IMR-90 (cell line): ENCODE measurements at regions not wholly inside any gene's neighbourhood (a gene's known extent, or its start where the extent isn't known, plus 50 kb on each side); places are given as distances from the start of the nearest gene placed in this dataset.

Source experiments
- ATAC-seq: fragments of 200-7000 bp; cut with Tn5 transposase; 2 replicates; pipeline ENCODE4 v1.9.1; 2020; ENCODE audit warnings: low read depth, mild to moderate bottlenecking, moderate library complexity
- BruUV-seq: library from RNA; stranded (reverse); fragments of 400-500 nt; replicated peaks from 2 replicates; lab custom pipeline; 2021; lab: Mats Ljungman, UMichigan
- CTCF ChIA-PET: fragments of 300-600 bp; formaldehyde crosslinking; extraction: SDS; loops from one replicate; lab custom pipeline; 2021; ENCODE audit warnings: antibody characterized with exemption; lab: Yijun Ruan, JAX
- POLR2A ChIA-PET: fragments of 300-600 bp; sonication (Branson Sonifier 250); formaldehyde crosslinking; loops from one replicate; lab custom pipeline; 2022; ENCODE audit warnings: antibody characterized with exemption; ENCODE audit not compliant: unreplicated experiment; lab: Charles Lee
- DNase-seq: peaks from one replicate; pipeline ENCODE4 v3.0.0; 2013
- H2AFZ ChIP-seq: replicated peaks from 2 replicates; pipeline ENCODE3; 2013; ENCODE audit warnings: low read length, mild to moderate bottlenecking; ENCODE audit not compliant: poor library complexity
- H2AK5ac ChIP-seq: 2 replicates; pipeline ENCODE4 v1.6.1; 2013; ENCODE audit warnings: low read depth, low read length, inconsistent platforms
- H2AK9ac ChIP-seq: replicated peaks from 2 replicates; pipeline ENCODE3; 2013; ENCODE audit warnings: mild to moderate bottlenecking, low read depth, low read length, moderate library complexity; ENCODE audit not compliant: poor library complexity
- H2BK120ac ChIP-seq: 2 replicates; pipeline ENCODE4 v1.6.1; 2013; ENCODE audit warnings: low read depth, low read length, inconsistent platforms
- H2BK15ac ChIP-seq: 3 replicates; pipeline ENCODE4 v1.6.1; 2013; ENCODE audit warnings: low read depth, low read length, inconsistent platforms
- H2BK20ac ChIP-seq: 2 replicates; pipeline ENCODE4 v1.6.1; 2013; ENCODE audit warnings: low read depth, mild to moderate bottlenecking, inconsistent platforms, low read length, moderate library complexity
- H2BK5ac ChIP-seq: 2 replicates; pipeline ENCODE4 v1.6.1; 2013; ENCODE audit warnings: mild to moderate bottlenecking, low read depth, low read length, inconsistent platforms; ENCODE audit not compliant: poor library complexity, severe bottlenecking
- H3K14ac ChIP-seq: replicated peaks from 2 replicates; pipeline ENCODE4 v1.6.1; 2013; ENCODE audit warnings: low read depth, low read length, inconsistent platforms
- H3K18ac ChIP-seq: 2 replicates; pipeline ENCODE4 v1.6.1; 2013; ENCODE audit warnings: low read depth, low read length, control low read depth
- H3K23ac ChIP-seq: 2 replicates; pipeline ENCODE4 v1.6.1; 2013; ENCODE audit warnings: low read depth, low read length, inconsistent platforms
- H3K27ac ChIP-seq: 2 replicates; pipeline ENCODE4 v1.5.1; 2013; ENCODE audit warnings: mild to moderate bottlenecking, control low read depth, low read length; ENCODE audit not compliant: insufficient read depth
- H3K27me3 ChIP-seq: 2 replicates; pipeline ENCODE4 v1.6.1; 2013; ENCODE audit warnings: low read length; ENCODE audit not compliant: control insufficient read depth, insufficient read depth
- H3K36me3 ChIP-seq: 2 replicates; pipeline ENCODE4 v1.6.1; 2013; ENCODE audit warnings: low read length, mixed read lengths; ENCODE audit not compliant: control insufficient read depth, insufficient read depth
- H3K4ac ChIP-seq: 2 replicates; pipeline ENCODE4 v1.6.1; 2013; ENCODE audit warnings: low read depth, low read length, inconsistent platforms
- H3K4me1 ChIP-seq: 2 replicates; pipeline ENCODE4 v1.6.1; 2013; ENCODE audit warnings: low read length, mixed read lengths; ENCODE audit not compliant: control insufficient read depth, insufficient read depth
- H3K4me2 ChIP-seq: 2 replicates; pipeline ENCODE4 v1.6.1; 2013; ENCODE audit warnings: low read depth, mild to moderate bottlenecking, control low read depth, low read length, moderate library complexity
- H3K4me3 ChIP-seq: 2 replicates; pipeline ENCODE4 v1.5.1; 2013; ENCODE audit warnings: low read depth, mild to moderate bottlenecking, control low read depth, low read length, moderate library complexity; ENCODE audit not compliant: insufficient read depth
- H3K56ac ChIP-seq: 2 replicates; pipeline ENCODE4 v1.6.1; 2013; ENCODE audit warnings: low read length, inconsistent platforms; ENCODE audit not compliant: insufficient read depth; ENCODE audit errors: extremely low read depth
- H3K79me1 ChIP-seq, 2 experiments: 2 replicates each; pipeline ENCODE4 v1.6.1; 2013; ENCODE audit warnings: low read length in 2 of 2, inconsistent platforms in 1 of 2, low read depth in 1 of 2
- H3K9ac ChIP-seq: 2 replicates; pipeline ENCODE4 v1.6.1; 2013; ENCODE audit warnings: low read depth, low read length, control low read depth
- H3K9me1 ChIP-seq: 2 replicates; pipeline ENCODE4 v1.6.1; 2013; ENCODE audit warnings: low read length, inconsistent platforms; ENCODE audit not compliant: insufficient read depth
- H3K9me3 ChIP-seq: 2 replicates; pipeline ENCODE4 v1.6.1; 2013; ENCODE audit warnings: low read length; ENCODE audit not compliant: control insufficient read depth, insufficient read depth
- H4K20me1 ChIP-seq: 2 replicates; pipeline ENCODE4 v1.6.1; 2013; ENCODE audit warnings: low read length, inconsistent platforms; ENCODE audit not compliant: insufficient read depth
- H4K5ac ChIP-seq: 2 replicates; pipeline ENCODE4 v1.6.1; 2013; ENCODE audit warnings: mild to moderate bottlenecking, low read depth, low read length, control low read depth
- H4K8ac ChIP-seq, 2 experiments: 2 replicates each; pipeline ENCODE4 v1.6.1; 2013; ENCODE audit warnings: low read depth in 2 of 2, low read length in 2 of 2, control low read depth in 1 of 2, inconsistent platforms in 1 of 2
- H4K91ac ChIP-seq: 2 replicates; pipeline ENCODE4 v1.6.1; 2013; ENCODE audit warnings: low read depth, low read length, inconsistent platforms; ENCODE audit not compliant: insufficient read depth
- CHD1 ChIP-seq: IDR thresholded peaks from 2 replicates; pipeline ENCODE4 v1.6.1; 2012; ENCODE audit warnings: low read depth, low read length, improper control_type of control experiment
- MAFK ChIP-seq: IDR thresholded peaks from 2 replicates; pipeline ENCODE4 v1.6.1; 2012; ENCODE audit warnings: low read depth, low read length, improper control_type of control experiment
- RCOR1 ChIP-seq: IDR thresholded peaks from 2 replicates; pipeline ENCODE4 v1.6.1; 2012; ENCODE audit warnings: mild to moderate bottlenecking, low read length, improper control_type of control experiment; ENCODE audit not compliant: insufficient replicate concordance
- WGBS, 2 experiments: methylation state at CpG; one replicate each; pipeline versions ENCODE4 v1.1.5 to v1.1.7; 2013; ENCODE audit warnings: missing lambda C conversion rate in 2 of 2; ENCODE audit not compliant: insufficient read length in 1 of 2; ENCODE audit errors: extremely low coverage in 2 of 2; 5-methylcytosine and 5-hydroxymethylcytosine counted together
- dilution Hi-C: fragments of 300-500 bp; cut with HindIII; formaldehyde crosslinking; loops from one replicate; pipeline ENCODE4 v1.14.3; 2018; ENCODE audit warnings: low sequenced_read_pairs; ENCODE audit not compliant: unreplicated experiment
- in situ Hi-C: fragments of 300-500 bp; cut with MboI; formaldehyde crosslinking; loops from 3 replicates; pipeline ENCODE4 v1.14.3; 2019; ENCODE audit warnings: low sequenced_read_pairs, inconsistent platforms, mixed read lengths
- intact Hi-C: fragments of 100-400 bp; cut with micrococcal nuclease; formaldehyde crosslinking; loops from 2 replicates; pipeline ENCODE4 v1.10.0; 2022

DNA sequence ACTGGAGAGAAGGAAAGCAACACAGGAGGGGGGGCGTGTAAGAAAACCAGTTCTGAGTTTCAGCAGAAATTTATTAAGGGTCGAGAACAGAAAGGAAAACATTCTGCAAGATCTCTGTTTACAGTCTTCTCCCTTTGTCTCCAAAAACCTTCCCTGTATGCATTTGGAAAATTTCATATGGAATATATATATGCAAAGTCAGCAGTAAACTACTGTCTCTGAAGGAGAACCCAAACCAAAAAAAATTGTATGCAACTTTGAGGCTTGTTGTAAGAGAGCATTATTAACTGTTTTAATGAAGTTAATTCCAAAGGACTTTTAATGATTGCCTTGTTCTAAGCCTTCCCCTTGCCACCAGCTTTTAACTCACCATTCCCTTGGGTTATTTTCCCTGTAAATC lies 238.2 kb upstream of the GPR149 start:
- no peak overlapping the region for H2BK120ac ChIP-seq
- H3K79me1 ChIP-seq: no peaks in the 10 kb centered on the region
- no peak overlapping the region for H4K8ac ChIP-seq
- no peaks in the 10 kb centered on the region for H3K9me3 ChIP-seq
- no peaks in the 10 kb centered on the region for H3K27me3 ChIP-seq
- no peaks in the 10 kb centered on the region for H3K4me1 ChIP-seq
- H3K9ac ChIP-seq: no peak overlapping the region
- H3K56ac ChIP-seq: no peak overlapping the region
- dilution Hi-C loops: no loop called here
- no peak overlapping the region for H3K4ac ChIP-seq
- H2AK9ac ChIP-seq: no peak overlapping the region
- no peak overlapping the region for H3K27ac ChIP-seq
- CTCF ChIA-PET: no interaction called here
- no peak overlapping the region for H4K91ac ChIP-seq
- H3K4me3 ChIP-seq: no peak overlapping the region
- no peak overlapping the region for H2AK5ac ChIP-seq
- DNase-seq (no peak), ATAC-seq (no peak)
- no peak overlapping the region for H2BK5ac ChIP-seq
- POLR2A ChIA-PET: no interaction called here
- no CpG with 5 or more reads among the region's 2 CpGs for WGBS, 2 experiments
- no peak overlapping the region for H2BK15ac ChIP-seq
- no peaks in the 10 kb centered on the region for H3K9me1 ChIP-seq
- H4K5ac ChIP-seq: no peak overlapping the region
- no peak overlapping the region for H3K18ac ChIP-seq
- BruUV-seq: no TSS peak
- intact Hi-C loops: no loop called here
- in situ Hi-C loops: no loop called here
- TF ChIP-seq CHD1 (no peak), RCOR1 (no peak), MAFK (peak; percentile 91)
- H3K4me2 ChIP-seq: no peak overlapping the region
- H3K23ac ChIP-seq: no peak overlapping the region
- H3K36me3 ChIP-seq: no peaks in the 10 kb centered on the region
- no peaks in the 10 kb centered on the region for H4K20me1 ChIP-seq
- no peak overlapping the region for H3K14ac ChIP-seq
- H2AFZ ChIP-seq: no peak overlapping the region
- H2BK20ac ChIP-seq: no peak overlapping the region
